ENCODE measurements at regions not wholly inside any gene's neighbourhood (a gene's known extent, or its start where the extent isn't known, plus 50 kb on each side); places are given as distances from the start of the nearest gene placed in this dataset.

DNA sequence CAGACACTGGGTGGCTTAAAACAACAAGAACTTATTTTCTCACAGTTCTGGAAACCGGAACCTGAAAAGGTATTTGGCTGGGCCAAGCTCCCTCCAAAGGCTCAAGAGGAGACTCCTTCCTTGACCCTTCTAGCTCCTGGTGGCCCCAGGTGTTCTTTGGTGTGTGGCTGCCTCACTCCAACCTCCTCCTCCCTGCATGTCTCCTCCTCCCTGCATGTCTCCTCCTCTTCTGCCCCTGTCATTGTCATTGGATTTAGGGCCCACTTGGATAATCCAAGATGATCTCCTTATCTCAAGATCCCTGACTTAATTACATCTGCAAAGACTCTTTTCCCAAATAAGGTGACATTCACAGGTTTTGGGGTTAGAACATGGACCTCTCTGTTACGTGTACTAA, 69.8 kb upstream of the MFGE8 start:
- no peak for TF ChIP-seq TCF12 (IDR thresholded peaks at IDR 0.05; ENCODE audit: low read depth)
- no peak for TF ChIP-seq MAX (IDR thresholded peaks at IDR 0.05)
- TF ChIP-seq, protein P1, sequence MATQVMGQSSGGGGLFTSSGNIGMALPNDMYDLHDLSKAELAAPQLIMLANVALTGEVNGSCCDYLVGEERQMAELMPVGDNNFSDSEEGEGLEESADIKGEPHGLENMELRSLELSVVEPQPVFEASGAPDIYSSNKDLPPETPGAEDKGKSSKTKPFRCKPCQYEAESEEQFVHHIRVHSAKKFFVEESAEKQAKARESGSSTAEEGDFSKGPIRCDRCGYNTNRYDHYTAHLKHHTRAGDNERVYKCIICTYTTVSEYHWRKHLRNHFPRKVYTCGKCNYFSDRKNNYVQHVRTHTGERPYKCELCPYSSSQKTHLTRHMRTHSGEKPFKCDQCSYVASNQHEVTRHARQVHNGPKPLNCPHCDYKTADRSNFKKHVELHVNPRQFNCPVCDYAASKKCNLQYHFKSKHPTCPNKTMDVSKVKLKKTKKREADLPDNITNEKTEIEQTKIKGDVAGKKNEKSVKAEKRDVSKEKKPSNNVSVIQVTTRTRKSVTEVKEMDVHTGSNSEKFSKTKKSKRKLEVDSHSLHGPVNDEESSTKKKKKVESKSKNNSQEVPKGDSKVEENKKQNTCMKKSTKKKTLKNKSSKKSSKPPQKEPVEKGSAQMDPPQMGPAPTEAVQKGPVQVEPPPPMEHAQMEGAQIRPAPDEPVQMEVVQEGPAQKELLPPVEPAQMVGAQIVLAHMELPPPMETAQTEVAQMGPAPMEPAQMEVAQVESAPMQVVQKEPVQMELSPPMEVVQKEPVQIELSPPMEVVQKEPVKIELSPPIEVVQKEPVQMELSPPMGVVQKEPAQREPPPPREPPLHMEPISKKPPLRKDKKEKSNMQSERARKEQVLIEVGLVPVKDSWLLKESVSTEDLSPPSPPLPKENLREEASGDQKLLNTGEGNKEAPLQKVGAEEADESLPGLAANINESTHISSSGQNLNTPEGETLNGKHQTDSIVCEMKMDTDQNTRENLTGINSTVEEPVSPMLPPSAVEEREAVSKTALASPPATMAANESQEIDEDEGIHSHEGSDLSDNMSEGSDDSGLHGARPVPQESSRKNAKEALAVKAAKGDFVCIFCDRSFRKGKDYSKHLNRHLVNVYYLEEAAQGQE (IDR thresholded peaks at IDR 0.05; ENCODE audit: low read depth), result no peak
- TF ChIP-seq FOXM1 (IDR thresholded peaks at IDR 0.05; ENCODE audit: borderline replicate concordance, low read depth), result no peak; the same call in 1 of the 2 replicates
- TF ChIP-seq TAF1 (IDR thresholded peaks at IDR 0.05; ENCODE audit: low read depth), result no peak
- no peak for TF ChIP-seq RAD21 (IDR thresholded peaks at IDR 0.05; ENCODE audit: low read depth)
- no peak for TF ChIP-seq YY1 (IDR thresholded peaks at IDR 0.05; ENCODE audit: low read depth)
- TF ChIP-seq EGR1 (IDR thresholded peaks at IDR 0.05), result no peak
- TF ChIP-seq CEBPB (IDR thresholded peaks at IDR 0.05), result no peak
- no peak for TF ChIP-seq EP300 (IDR thresholded peaks at IDR 0.05; ENCODE audit: borderline replicate concordance)

All from Ishikawa (cell line).